ENCODE measurements at regions not wholly inside any gene's neighbourhood (a gene's known extent, or its start where the extent isn't known, plus 50 kb on each side); places are given as distances from the start of the nearest gene placed in this dataset.

- 80% methylated on average over 8 of the region's 8 CpGs for WGBS
- Histone ChIP-seq H3K36me3 (ENCODE audit: control insufficient read depth in 4 of 4, insufficient read depth in 3 of 4, low read depth in 1 of 4, low read length in 3 of 4) (no peaks in the 10 kb centered on the region), H3K4me3 (ENCODE audit: low read depth in 1 of 3, low read length in 3 of 3) (no peak overlapping the region), H3K4me1 (ENCODE audit: control insufficient read depth in 4 of 4, insufficient read depth in 4 of 4, low read length in 3 of 4) (no peaks in the 10 kb centered on the region), H3K27me3 (ENCODE audit: control insufficient read depth in 4 of 4, insufficient read depth in 4 of 4, low read length in 3 of 4) (no peaks in the 10 kb centered on the region), H3K9me3 (ENCODE audit: control insufficient read depth in 4 of 4, low read length in 3 of 4) (peaks cover 0 to 3% (median 0%) of the 10 kb centered on the region in 4 donors), H3K27ac (ENCODE audit: low read depth in 1 of 2, low read length in 2 of 2) (no peak overlapping the region), H3K9ac (ENCODE audit: low read depth in 1 of 2, low read length in 2 of 2) (no peak overlapping the region)
- no peak for DNase-seq (ENCODE audit: low spot score)
- TF ChIP-seq TAF1 (conservative IDR thresholded peaks at IDR 0.05) (no peak), ZBTB33 (IDR thresholded peaks at IDR 0.05) (no peak), MAX (IDR thresholded peaks at IDR 0.05) (no peak), GABPA (IDR thresholded peaks at IDR 0.05 in 1 of 2, conservative IDR thresholded peaks at IDR 0.05 in 1 of 2) (no peak), CTCF (IDR thresholded peaks at IDR 0.05; ENCODE audit: low read depth, low read length, missing input control) (no peak), FOXA1 (IDR thresholded peaks at IDR 0.05) (no peak), EGR1 (IDR thresholded peaks at IDR 0.05; ENCODE audit: low read depth in 2 of 2) (no peak), REST (IDR thresholded peaks at IDR 0.05) (no peak), NR2F2 (IDR thresholded peaks at IDR 0.05) (no peak), JUND (IDR thresholded peaks at IDR 0.05) (no peak), SP1 (IDR thresholded peaks at IDR 0.05) (no peak)
Measured at GRCh38 chr7:153398789-153399553, 639.4 kb downstream of the ACTR3B start.

GRCh38 chr7:153399554-153399940 is 640.0 kb downstream of the ACTR3B start:
- Histone ChIP-seq H3K9me3 (ENCODE audit: control insufficient read depth in 4 of 4, low read length in 3 of 4) (peaks cover 0 to 3% (median 0%) of the 10 kb centered on the region in 4 donors), H3K9ac (ENCODE audit: low read depth in 1 of 2, low read length in 2 of 2) (no peak overlapping the region), H3K27me3 (ENCODE audit: control insufficient read depth in 4 of 4, insufficient read depth in 4 of 4, low read length in 3 of 4) (no peaks in the 10 kb centered on the region), H3K4me3 (ENCODE audit: low read depth in 1 of 3, low read length in 3 of 3) (no peak overlapping the region), H3K4me1 (ENCODE audit: control insufficient read depth in 4 of 4, insufficient read depth in 4 of 4, low read length in 3 of 4) (no peaks in the 10 kb centered on the region), H3K36me3 (ENCODE audit: control insufficient read depth in 4 of 4, insufficient read depth in 3 of 4, low read depth in 1 of 4, low read length in 3 of 4) (no peaks in the 10 kb centered on the region), H3K27ac (ENCODE audit: low read depth in 1 of 2, low read length in 2 of 2) (no peak overlapping the region)
- 95% methylated on average over 1 of the region's 1 CpG for WGBS
- DNase-seq (ENCODE audit: low spot score), result no peak
- TF ChIP-seq CTCF (IDR thresholded peaks at IDR 0.05; ENCODE audit: low read depth, low read length, missing input control) (no peak), MAX (IDR thresholded peaks at IDR 0.05) (no peak), HNF4G (IDR thresholded peaks at IDR 0.05) (no peak), NR2F2 (IDR thresholded peaks at IDR 0.05) (no peak), ATF3 (IDR thresholded peaks at IDR 0.05) (no peak)

All from liver (tissue), 8 donors.